H9 (cell line): ENCODE measurements at regions not wholly inside any gene's neighbourhood (a gene's known extent, or its start where the extent isn't known, plus 50 kb on each side); places are given as distances from the start of the nearest gene placed in this dataset.

Experiments used
- DNase-seq: peaks from one replicate; pipeline ENCODE4 v3.0.0-alpha.2; 2017
- H2AFZ ChIP-seq: one replicate; pipeline ENCODE4 v1.6.1; 2013; ENCODE audit warnings: mild to moderate bottlenecking, low read length, control low read depth, moderate library complexity
- H2AK5ac ChIP-seq: 2 replicates; pipeline ENCODE4 v1.6.1; 2013; ENCODE audit warnings: low read length, control low read depth, mixed read lengths; ENCODE audit not compliant: insufficient read length
- H2BK120ac ChIP-seq: one replicate; pipeline ENCODE4 v1.6.1; 2013; ENCODE audit warnings: low read depth, mild to moderate bottlenecking, low read length, control low read depth, inconsistent platforms; ENCODE audit not compliant: poor library complexity, severe bottlenecking
- H2BK12ac ChIP-seq: 2 replicates; pipeline ENCODE4 v1.6.1; 2013; ENCODE audit warnings: low read length, control low read depth, mixed read lengths, low read depth; ENCODE audit not compliant: insufficient read length
- H2BK15ac ChIP-seq: 2 replicates; pipeline ENCODE4 v1.6.1; 2013; ENCODE audit warnings: low read depth, low read length, control low read depth
- H2BK20ac ChIP-seq: one replicate; pipeline ENCODE4 v1.6.1; 2013; ENCODE audit warnings: low read depth, mild to moderate bottlenecking, low read length, control low read depth, inconsistent platforms; ENCODE audit not compliant: poor library complexity, severe bottlenecking
- H2BK5ac ChIP-seq: 2 replicates; pipeline ENCODE4 v1.6.1; 2013; ENCODE audit warnings: low read length, control low read depth, mixed read lengths; ENCODE audit not compliant: insufficient read length
- H3K14ac ChIP-seq: 2 replicates; pipeline ENCODE4 v1.6.1; 2013; ENCODE audit warnings: low read length, control low read depth; ENCODE audit not compliant: insufficient read depth
- H3K18ac ChIP-seq: 2 replicates; pipeline ENCODE4 v1.6.1; 2013; ENCODE audit warnings: low read depth, mild to moderate bottlenecking, mixed read lengths, low read length, control low read depth; ENCODE audit not compliant: insufficient read length
- H3K23ac ChIP-seq: 2 replicates; pipeline ENCODE4 v1.6.1; 2013; ENCODE audit warnings: low read length, control low read depth, mixed read lengths, low read depth; ENCODE audit not compliant: insufficient read length
- H3K23me2 ChIP-seq: 2 replicates; pipeline ENCODE4 v1.6.1; 2013; ENCODE audit warnings: low read depth, mild to moderate bottlenecking, mixed read lengths, low read length, control low read depth; ENCODE audit not compliant: insufficient read length, poor library complexity, severe bottlenecking
- H3K27ac ChIP-seq: 2 replicates; pipeline ENCODE4 v1.5.1; 2013; ENCODE audit warnings: low read length, control low read depth, mixed read lengths, low read depth; ENCODE audit not compliant: insufficient read length
- H3K27me3 ChIP-seq: 2 replicates; pipeline ENCODE4 v1.6.1; 2013; ENCODE audit warnings: low read length, control low read depth, inconsistent platforms; ENCODE audit not compliant: insufficient read depth
- H3K4ac ChIP-seq: 2 replicates; pipeline ENCODE4 v1.6.1; 2013; ENCODE audit warnings: low read depth, mild to moderate bottlenecking, control low read depth, inconsistent platforms, low read length, moderate library complexity
- H3K4me1 ChIP-seq: 2 replicates; pipeline ENCODE4 v1.6.1; 2013; ENCODE audit warnings: low read length, control low read depth, inconsistent platforms; ENCODE audit not compliant: insufficient read depth
- H3K4me2 ChIP-seq: 2 replicates; pipeline ENCODE4 v1.6.1; 2013; ENCODE audit warnings: low read length, control low read depth, mixed read lengths; ENCODE audit not compliant: insufficient read length, insufficient read depth
- H3K56ac ChIP-seq: 2 replicates; pipeline ENCODE4 v1.6.1; 2013; ENCODE audit warnings: low read depth, mild to moderate bottlenecking, mixed read lengths, low read length, control low read depth; ENCODE audit not compliant: insufficient read length
- H3K79me1 ChIP-seq: 2 replicates; pipeline ENCODE4 v1.6.1; 2013; ENCODE audit warnings: low read depth, mild to moderate bottlenecking, moderate library complexity, low read length, control low read depth, inconsistent platforms; ENCODE audit not compliant: insufficient read depth, poor library complexity, severe bottlenecking
- H3K79me2 ChIP-seq: 2 replicates; pipeline ENCODE4 v1.6.1; 2013; ENCODE audit warnings: low read length, control low read depth, inconsistent platforms; ENCODE audit not compliant: insufficient read depth
- H3K9ac ChIP-seq: 2 replicates; pipeline ENCODE4 v1.6.1; 2013; ENCODE audit warnings: low read length, control low read depth, mixed read lengths; ENCODE audit not compliant: insufficient read length; ENCODE audit errors: extremely low read depth
- H3K9me3 ChIP-seq: one replicate; pipeline ENCODE4 v1.6.1; 2013; ENCODE audit warnings: low read depth, low read length, inconsistent platforms; ENCODE audit not compliant: control insufficient read depth
- H3T11ph ChIP-seq: one replicate; pipeline ENCODE4 v1.6.1; 2013; ENCODE audit warnings: mild to moderate bottlenecking, low read length, control low read depth, inconsistent platforms
- H4K20me1 ChIP-seq: one replicate; pipeline ENCODE4 v1.6.1; 2013; ENCODE audit not compliant: control insufficient read depth, insufficient read length, insufficient read depth
- H4K5ac ChIP-seq: 2 replicates; pipeline ENCODE4 v1.6.1; 2013; ENCODE audit warnings: low read depth, mild to moderate bottlenecking, mixed read lengths, low read length, control low read depth; ENCODE audit not compliant: insufficient read length
- H4K8ac ChIP-seq: replicated peaks from 2 replicates; pipeline ENCODE4 v1.6.1; 2013; ENCODE audit warnings: low read length, control low read depth, mixed read lengths, low read depth; ENCODE audit not compliant: insufficient read length
- H4K91ac ChIP-seq: 2 replicates; pipeline ENCODE4 v1.6.1; 2013; ENCODE audit warnings: low read depth, mild to moderate bottlenecking, moderate library complexity, mixed read lengths, low read length, control low read depth; ENCODE audit not compliant: insufficient read length
- H3K27ac Mint-ChIP-seq, 3 experiments: 2 replicates in 2 of 3; 3 replicates in 1 of 3; pipeline ENCODE4 v1.8.0; 2020 to 2021; ENCODE audit warnings: mixed read lengths in 3 of 3, mild to moderate bottlenecking in 1 of 3, moderate library complexity in 1 of 3
- H3K27me3 Mint-ChIP-seq: 2 replicates; pipeline ENCODE4 v1.8.0; 2021; ENCODE audit warnings: low read depth, mild to moderate bottlenecking, moderate library complexity, mixed read lengths
- H3K36me3 Mint-ChIP-seq, 3 experiments: 2 replicates in 2 of 3; 3 replicates in 1 of 3; pipeline ENCODE4 v1.8.0; 2020 to 2021; ENCODE audit warnings: low read depth in 3 of 3, mixed read lengths in 3 of 3; ENCODE audit not compliant: insufficient read depth in 1 of 3
- H3K4me1 Mint-ChIP-seq, 2 experiments: 2 replicates each; pipeline ENCODE4 v1.8.0; 2020; ENCODE audit warnings: mixed read lengths in 2 of 2
- H3K4me3 Mint-ChIP-seq, 2 experiments: 2 replicates in 1 of 2; 3 replicates in 1 of 2; pipeline ENCODE4 v1.8.0; 2020 to 2021; ENCODE audit warnings: mild to moderate bottlenecking in 2 of 2, mixed read lengths in 2 of 2, moderate library complexity in 1 of 2
- H3K9me3 Mint-ChIP-seq, 2 experiments: 2 replicates in 1 of 2; 3 replicates in 1 of 2; pipeline ENCODE4 v1.8.0; 2020; ENCODE audit warnings: mild to moderate bottlenecking in 2 of 2, mixed read lengths in 2 of 2, moderate library complexity in 1 of 2
- CTCF ChIP-seq: fragments of 200-600 bp; sonication (generic); conservative IDR thresholded peaks from 3 replicates; pipeline ENCODE4 v1.8.0; 2021; ENCODE audit warnings: antibody characterized with exemption, mild to moderate bottlenecking
- WGBS: extraction: QIAGEN DNeasy Blood & Tissue Kit; methylation state at CpG from one replicate; pipeline ENCODE4 v1.1.7; 2013; ENCODE audit warnings: missing lambda C conversion rate, low lambda C conversion rate, mixed read lengths; ENCODE audit not compliant: insufficient read length; ENCODE audit errors: extremely low coverage; 5-methylcytosine and 5-hydroxymethylcytosine counted together

- Histone ChIP-seq H4K91ac (no peak overlapping the region), H3K23ac (no peak overlapping the region), H2AK5ac (no peak overlapping the region), H2BK120ac (no peak overlapping the region), H4K8ac (no peak overlapping the region), H2BK20ac (no peak overlapping the region), H3K79me1 (no peaks in the 10 kb centered on the region), H2AFZ (no peak overlapping the region), H4K20me1 (no peaks in the 10 kb centered on the region), H3K14ac (no peak overlapping the region), H3K79me2 (no peaks in the 10 kb centered on the region), H3T11ph (no peak overlapping the region), H3K4me1 (no peaks in the 10 kb centered on the region), H3K4ac (no peak overlapping the region), H3K9ac (no peak overlapping the region), H2BK5ac (no peak overlapping the region), H3K4me2 (no peak overlapping the region), H4K5ac (no peak overlapping the region), H3K56ac (no peak overlapping the region), H3K9me3 (peaks cover 7% of the 10 kb centered on the region), H3K18ac (no peak overlapping the region), H3K27me3 (no peaks in the 10 kb centered on the region), H3K27ac (no peak overlapping the region), H3K23me2 (no peaks in the 10 kb centered on the region), H2BK12ac (no peak overlapping the region), H2BK15ac (no peak overlapping the region)
- peaks cover 5 to 10% of the 10 kb centered on the region in 2 experiments for H3K9me3 Mint-ChIP-seq
- H3K36me3 Mint-ChIP-seq, result peaks cover 4 to 12% (median 11%) of the 10 kb centered on the region in 3 experiments
- no peaks in the 10 kb centered on the region; the same call in 1 of the 2 replicates for H3K27me3 Mint-ChIP-seq
- WGBS, result no CpG with 5 or more reads among the region's 2 CpGs
- no peak for DNase-seq
- no peak for TF ChIP-seq CTCF
- no peak overlapping the region for H3K27ac Mint-ChIP-seq
- peaks cover 2 to 4% of the 10 kb centered on the region in 2 experiments; a peak in 3 of 4 replicates for H3K4me1 Mint-ChIP-seq
- no peak overlapping the region for H3K4me3 Mint-ChIP-seq
Observed at GRCh38 chr3:8423307-8423706, 78.3 kb upstream of the LMCD1 start.
